ENCODE measurements at regions not wholly inside any gene's neighbourhood (a gene's known extent, or its start where the extent isn't known, plus 50 kb on each side); places are given as distances from the start of the nearest gene placed in this dataset.

- Histone ChIP-seq H4K5ac (ENCODE audit: low read depth, low read length) (no peak overlapping the region), H4K8ac (ENCODE audit: low read depth in 2 of 2, low read length in 2 of 2) (no peak overlapping the region), H2AK9ac (replicated peaks; ENCODE audit: low read depth, low read length, poor library complexity) (peak overlapping the region; percentile 33), H2AFZ (replicated peaks; ENCODE audit: low read length, poor library complexity) (no peak overlapping the region), H4K20me1 (ENCODE audit: insufficient read depth, low read length) (no peaks in the 10 kb centered on the region), H2AK5ac (ENCODE audit: low read depth, low read length) (0 out of 2 replicates have a peak overlapping the region, but pooled peaks have one; percentile 50), H2BK15ac (ENCODE audit: low read depth, low read length) (no peak overlapping the region), H3K4ac (ENCODE audit: low read depth, low read length) (no peak overlapping the region), H2BK5ac (ENCODE audit: low read depth, low read length, poor library complexity, severe bottlenecking) (no peak overlapping the region), H2BK120ac (ENCODE audit: low read depth, low read length) (0 out of 2 replicates have a peak overlapping the region, but pooled peaks have one; percentile 16), H3K14ac (replicated peaks; ENCODE audit: low read depth, low read length) (no peak overlapping the region), H3K27ac (ENCODE audit: insufficient read depth, low read length) (no peak overlapping the region), H3K18ac (ENCODE audit: low read depth, low read length) (no peak overlapping the region), H3K9me3 (ENCODE audit: control insufficient read depth, insufficient read depth, low read length) (no peaks in the 10 kb centered on the region), H3K9ac (ENCODE audit: low read depth, low read length) (no peak overlapping the region), H3K36me3 (ENCODE audit: control insufficient read depth, insufficient read depth, low read length) (no peaks in the 10 kb centered on the region), H3K9me1 (ENCODE audit: insufficient read depth, low read length) (0 out of 2 replicates have a peak, but pooled peaks cover 3% of the 10 kb centered on the region), H3K4me1 (ENCODE audit: control insufficient read depth, insufficient read depth, low read length) (no peaks in the 10 kb centered on the region), H3K27me3 (ENCODE audit: control insufficient read depth, insufficient read depth, low read length) (no peaks in the 10 kb centered on the region), H2BK20ac (ENCODE audit: low read depth, low read length) (no peak overlapping the region), H3K56ac (ENCODE audit: extremely low read depth, insufficient read depth, low read length) (no peak overlapping the region), H3K23ac (ENCODE audit: low read depth, low read length) (no peak overlapping the region), H3K4me2 (ENCODE audit: low read depth, low read length) (peak overlapping the region; percentile 96), H3K4me3 (ENCODE audit: insufficient read depth, low read depth, low read length) (no peak overlapping the region), H3K79me1 (ENCODE audit: low read depth in 1 of 2, low read length in 2 of 2) (no peaks in the 10 kb centered on the region), H4K91ac (ENCODE audit: insufficient read depth, low read depth, low read length) (no peak overlapping the region)
- ATAC-seq (ENCODE audit: low read depth) (no peak), DNase-seq (no peak)
- 13% methylated on average over 4 of the region's 16 CpGs; no CpG with 5 or more reads in 1 of the 2 experiments for WGBS, 2 experiments (ENCODE audit: extremely low coverage in 2 of 2, insufficient read length in 1 of 2)
- ChIA-PET POLR2A (ENCODE audit: unreplicated experiment) (no interaction called here), CTCF (no interaction called here)
- BruUV-seq (replicated peaks), result no TSS peak
- intact Hi-C loops (cut with micrococcal nuclease) (no loop called here), in situ Hi-C loops (cut with MboI; ENCODE audit: low sequenced_read_pairs) (no loop called here), dilution Hi-C loops (cut with HindIII; ENCODE audit: low sequenced_read_pairs, unreplicated experiment) (no loop called here)
- TF ChIP-seq CEBPB (IDR thresholded peaks at IDR 0.05; ENCODE audit: low read depth, low read length), result no peak
Measured at GRCh38 chr16:51636920-51637769, 486.1 kb upstream of the SALL1 start.

Measured in IMR-90 (cell line).